Body of pancreas (tissue), 4 donors: ENCODE measurements at regions not wholly inside any gene's neighbourhood (a gene's known extent, or its start where the extent isn't known, plus 50 kb on each side); places are given as distances from the start of the nearest gene placed in this dataset.

Experiments used
- ATAC-seq: fragments of 150-250 bp; one replicate; pipeline ENCODE4 v1.9.1; 2016
- DNase-seq, 4 donors: peaks; one replicate each; pipeline ENCODE4 v3.0.0-alpha.2; 2019
- H3K27ac ChIP-seq, 4 donors: fragments of 200-600 bp; sonication (generic); 1 replicate in 3 of 4; 2 replicates in 1 of 4; pipeline versions ENCODE4 v1.5.1 to v1.6.1; 2016 to 2019; ENCODE audit warnings: mild to moderate bottlenecking in 1 of 4, mixed read lengths in 1 of 4, moderate library complexity in 1 of 4
- H3K27me3 ChIP-seq, 2 donors: fragments of 200-600 bp; sonication (generic); one replicate each; pipeline ENCODE4 v1.6.0; 2016; ENCODE audit warnings: mild to moderate bottlenecking in 1 of 2
- H3K36me3 ChIP-seq, 2 donors: fragments of 200-600 bp; sonication (generic); replicated peaks in 1 of 2; 2 replicates each; pipeline ENCODE4 v1.5.1; 2016; ENCODE audit warnings: low read depth in 2 of 2; ENCODE audit not compliant: insufficient read depth in 1 of 2
- H3K4me1 ChIP-seq: fragments of 200-600 bp; sonication (generic); one replicate; pipeline ENCODE4 v1.6.0; 2016
- H3K4me3 ChIP-seq, 2 donors: fragments of 200-600 bp; sonication (generic); 1 replicate in 1 of 2; 2 replicates in 1 of 2; pipeline ENCODE4 v1.5.1; 2016 to 2019
- H3K9me3 ChIP-seq, 3 donors: fragments of 200-600 bp; sonication (generic); 1 replicate in 2 of 3; 2 replicates in 1 of 3; pipeline ENCODE4 v1.5.1; 2016
- POLR2A ChIP-seq, 3 donors: fragments of 450-650 bp; IDR thresholded peaks; one replicate each; pipeline ENCODE4 v1.6.1; 2016; ENCODE audit warnings: antibody characterized with exemption in 3 of 3, mild to moderate bottlenecking in 2 of 3
- WGBS, 2 donors: methylation state at CpG; one replicate each; pipeline ENCODE4 v1.1.5; 2017; 5-methylcytosine and 5-hydroxymethylcytosine counted together
- intact Hi-C: fragments of 100-400 bp; cut with DNase I; formaldehyde crosslinking; loops from one replicate; pipeline ENCODE4 v1.15.1; 2023
- TF ChIP-seq, protein P1 (sequence below), 7 experiments: fragments of 450-650 bp in 4 of 7; fragments of 200-600 bp in 3 of 7; sonication (generic) in 3 of 7; IDR thresholded peaks; one replicate each; pipeline ENCODE4 v1.5.1; 2016 to 2019; ENCODE audit warnings: antibody characterized with exemption in 7 of 7

- no peak for ATAC-seq
Measured at GRCh38 chr12:13744561-13744960, 236.8 kb downstream of the GRIN2B start.

DNA sequence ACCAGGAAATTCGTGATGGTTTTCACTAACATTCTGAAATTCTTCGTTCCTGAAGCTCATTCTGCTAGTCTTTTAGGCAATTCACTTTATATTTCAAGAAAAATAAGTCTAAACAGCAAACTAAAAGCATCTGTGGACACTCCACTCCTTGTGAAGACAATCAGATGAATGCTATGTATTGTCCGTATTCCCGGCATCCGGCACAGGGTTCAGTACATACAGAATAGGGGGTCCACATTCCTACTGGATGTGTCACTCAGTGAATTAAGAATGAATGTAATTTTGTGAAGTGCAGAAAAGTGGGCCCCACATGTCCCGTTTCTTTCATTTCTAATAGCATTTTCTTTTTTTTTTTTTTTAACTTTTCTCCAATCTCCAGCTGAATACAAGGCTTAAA is 241.3 kb downstream of the GRIN2B start:
- Histone ChIP-seq H3K36me3 (no peaks in the 10 kb centered on the region), H3K4me3 (no peak overlapping the region), H3K27ac (no peak overlapping the region), H3K4me1 (no peaks in the 10 kb centered on the region), H3K27me3 (no peaks in the 10 kb centered on the region), H3K9me3 (no peaks in the 10 kb centered on the region)
- intact Hi-C loops: no loop called here
- WGBS, 2 donors: 58 to 64% methylated on average over 6 of the region's 6 CpGs
- TF ChIP-seq POLR2A (IDR thresholded peaks at IDR 0.05): no peak
- TF ChIP-seq, protein P1, sequence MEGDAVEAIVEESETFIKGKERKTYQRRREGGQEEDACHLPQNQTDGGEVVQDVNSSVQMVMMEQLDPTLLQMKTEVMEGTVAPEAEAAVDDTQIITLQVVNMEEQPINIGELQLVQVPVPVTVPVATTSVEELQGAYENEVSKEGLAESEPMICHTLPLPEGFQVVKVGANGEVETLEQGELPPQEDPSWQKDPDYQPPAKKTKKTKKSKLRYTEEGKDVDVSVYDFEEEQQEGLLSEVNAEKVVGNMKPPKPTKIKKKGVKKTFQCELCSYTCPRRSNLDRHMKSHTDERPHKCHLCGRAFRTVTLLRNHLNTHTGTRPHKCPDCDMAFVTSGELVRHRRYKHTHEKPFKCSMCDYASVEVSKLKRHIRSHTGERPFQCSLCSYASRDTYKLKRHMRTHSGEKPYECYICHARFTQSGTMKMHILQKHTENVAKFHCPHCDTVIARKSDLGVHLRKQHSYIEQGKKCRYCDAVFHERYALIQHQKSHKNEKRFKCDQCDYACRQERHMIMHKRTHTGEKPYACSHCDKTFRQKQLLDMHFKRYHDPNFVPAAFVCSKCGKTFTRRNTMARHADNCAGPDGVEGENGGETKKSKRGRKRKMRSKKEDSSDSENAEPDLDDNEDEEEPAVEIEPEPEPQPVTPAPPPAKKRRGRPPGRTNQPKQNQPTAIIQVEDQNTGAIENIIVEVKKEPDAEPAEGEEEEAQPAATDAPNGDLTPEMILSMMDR (IDR thresholded peaks at IDR 0.05): no peak
- ATAC-seq (no peak), DNase-seq (no peak)

More at GRCh38 chr12:13744561-13744960, 236.8 kb downstream of the GRIN2B start:
- Histone ChIP-seq H3K4me3 (no peak overlapping the region), H3K9me3 (no peaks in the 10 kb centered on the region), H3K4me1 (no peaks in the 10 kb centered on the region), H3K27me3 (no peaks in the 10 kb centered on the region), H3K36me3 (no peaks in the 10 kb centered on the region), H3K27ac (no peak overlapping the region)
- intact Hi-C loops: no loop called here
- DNase-seq: no peak
- WGBS, 2 donors: 72 to 76% methylated on average over 9 of the region's 9 CpGs
- TF ChIP-seq POLR2A (IDR thresholded peaks at IDR 0.05): no peak
- TF ChIP-seq, protein P1 (IDR thresholded peaks at IDR 0.05): no peak

- WGBS, 2 donors: 59 to 71% methylated on average over 5 of the region's 5 CpGs
- Histone ChIP-seq H3K9me3 (no peaks in the 10 kb centered on the region), H3K36me3 (no peaks in the 10 kb centered on the region), H3K27me3 (no peaks in the 10 kb centered on the region), H3K27ac (no peak overlapping the region), H3K4me3 (no peak overlapping the region), H3K4me1 (no peaks in the 10 kb centered on the region)
- ATAC-seq (no peak), DNase-seq (no peak)
- intact Hi-C loops: no loop called here
- TF ChIP-seq POLR2A (IDR thresholded peaks at IDR 0.05): no peak
- TF ChIP-seq, protein P1 (IDR thresholded peaks at IDR 0.05): no peak
Measured at GRCh38 chr12:13735734-13736133, 245.7 kb downstream of the GRIN2B start.

DNA sequence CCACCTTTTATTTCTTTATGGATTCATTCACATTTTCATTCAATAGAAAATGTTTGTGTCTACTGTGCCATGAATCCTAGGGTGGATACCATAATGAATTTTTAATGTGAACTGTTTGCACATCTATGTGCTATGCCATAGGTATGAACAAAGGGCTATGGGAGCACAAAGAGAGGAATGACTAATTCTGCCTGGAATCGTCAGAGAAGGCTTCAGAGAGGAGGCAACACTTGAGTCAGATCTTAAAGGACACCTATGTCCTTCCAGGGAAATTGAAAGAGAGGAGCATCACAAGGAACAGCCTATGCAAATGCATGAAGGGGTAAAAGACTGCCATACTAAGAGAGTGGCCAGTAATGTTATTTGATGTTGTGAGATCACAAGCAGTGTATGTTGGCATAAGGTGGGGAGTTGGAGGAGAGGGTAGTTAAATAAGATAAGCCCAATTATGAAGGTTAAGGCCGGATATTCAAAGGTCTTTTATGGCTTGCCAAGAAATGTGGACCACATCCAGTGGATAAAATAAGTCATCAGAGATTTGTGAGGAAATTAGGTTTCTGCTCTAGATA is 246.7 kb downstream of the GRIN2B start:
- Histone ChIP-seq H3K27ac (no peak overlapping the region), H3K36me3 (no peaks in the 10 kb centered on the region), H3K4me1 (no peaks in the 10 kb centered on the region), H3K4me3 (no peak overlapping the region), H3K27me3 (no peaks in the 10 kb centered on the region), H3K9me3 (no peaks in the 10 kb centered on the region)
- intact Hi-C loops: no loop called here
- ATAC-seq (no peak), DNase-seq (no peak)
- WGBS, 2 donors: 21 to 24% methylated on average over 2 of the region's 2 CpGs
- TF ChIP-seq POLR2A (IDR thresholded peaks at IDR 0.05): no peak
- TF ChIP-seq, protein P1 (IDR thresholded peaks at IDR 0.05): no peak

DNA sequence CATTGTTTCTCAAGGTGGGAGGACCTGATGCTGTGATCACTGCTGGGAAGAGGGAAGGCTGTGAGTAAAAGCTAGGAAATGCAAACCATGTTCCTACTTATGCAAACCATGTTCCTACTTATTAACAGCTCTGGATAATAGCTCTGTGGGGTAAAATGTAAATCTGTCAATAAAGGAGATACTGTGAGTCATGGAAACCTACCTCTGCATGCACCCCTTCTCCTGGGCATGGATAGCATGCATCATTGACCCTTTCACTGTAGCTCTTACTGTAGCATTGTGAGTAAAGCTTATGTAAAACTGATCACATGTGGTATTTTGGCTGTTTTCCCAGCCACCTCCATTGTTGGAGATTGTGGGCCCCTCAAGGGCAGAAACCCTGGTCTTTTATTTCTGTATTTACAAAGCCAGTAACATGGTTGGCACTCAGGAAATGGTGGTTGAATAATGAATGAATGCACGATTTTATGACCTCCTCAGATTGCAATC is 253.7 kb downstream of the GRIN2B start:
- no peaks in the 10 kb centered on the region for H3K36me3 ChIP-seq
- no peak overlapping the region for H3K27ac ChIP-seq
- ATAC-seq (no peak), DNase-seq (no peak)
- no peaks in the 10 kb centered on the region for H3K9me3 ChIP-seq
- no peak overlapping the region for H3K4me3 ChIP-seq
- no peak for TF ChIP-seq POLR2A (IDR thresholded peaks at IDR 0.05)
- TF ChIP-seq, protein P1 (IDR thresholded peaks at IDR 0.05): no peak
- 0 to 3% methylated on average over 1 of the region's 1 CpG for WGBS, 2 donors
- H3K27me3 ChIP-seq: no peaks in the 10 kb centered on the region
- H3K4me1 ChIP-seq: no peaks in the 10 kb centered on the region
- intact Hi-C loops: no loop called here
